Stimulated activated memory B cell treated with anti-CD40 and anti-IgM and Interleukin-4, amounts not matched to agents 10 μg/mL and 1 μg/mL and 100 μg/mL, for 72 hours (primary cell): ENCODE measurements at regions not wholly inside any gene's neighbourhood (a gene's known extent, or its start where the extent isn't known, plus 50 kb on each side); places are given as distances from the start of the nearest gene placed in this dataset.
"Not testable (repeated sequence)": the region's sequence is repeated elsewhere in the genome, so short reads cannot be mapped to it uniquely, and the experiment has no call there.

Experiments used
- ATAC-seq: fragments of 150-1000 bp; cut with Tn5 transposase; 2 replicates; pipeline ENCODE4 v1.10.0; 2021
- H3K27ac Mint-ChIP-seq: one replicate; pipeline ENCODE4 v1.8.0; 2022; ENCODE audit warnings: mild to moderate bottlenecking, mixed read lengths
- H3K27me3 Mint-ChIP-seq: one replicate; pipeline ENCODE4 v1.8.0; 2022; ENCODE audit warnings: mixed read lengths
- H3K36me3 Mint-ChIP-seq: one replicate; pipeline ENCODE4 v1.8.0; 2022; ENCODE audit warnings: mixed read lengths
- H3K4me1 Mint-ChIP-seq: one replicate; pipeline ENCODE4 v1.8.0; 2022; ENCODE audit warnings: mixed read lengths
- H3K4me3 Mint-ChIP-seq: one replicate; pipeline ENCODE4 v1.8.0; 2022; ENCODE audit warnings: mild to moderate bottlenecking, moderate library complexity, mixed read lengths
- H3K9me3 Mint-ChIP-seq: one replicate; pipeline ENCODE4 v1.8.0; 2022; ENCODE audit warnings: mixed read lengths

DNA sequence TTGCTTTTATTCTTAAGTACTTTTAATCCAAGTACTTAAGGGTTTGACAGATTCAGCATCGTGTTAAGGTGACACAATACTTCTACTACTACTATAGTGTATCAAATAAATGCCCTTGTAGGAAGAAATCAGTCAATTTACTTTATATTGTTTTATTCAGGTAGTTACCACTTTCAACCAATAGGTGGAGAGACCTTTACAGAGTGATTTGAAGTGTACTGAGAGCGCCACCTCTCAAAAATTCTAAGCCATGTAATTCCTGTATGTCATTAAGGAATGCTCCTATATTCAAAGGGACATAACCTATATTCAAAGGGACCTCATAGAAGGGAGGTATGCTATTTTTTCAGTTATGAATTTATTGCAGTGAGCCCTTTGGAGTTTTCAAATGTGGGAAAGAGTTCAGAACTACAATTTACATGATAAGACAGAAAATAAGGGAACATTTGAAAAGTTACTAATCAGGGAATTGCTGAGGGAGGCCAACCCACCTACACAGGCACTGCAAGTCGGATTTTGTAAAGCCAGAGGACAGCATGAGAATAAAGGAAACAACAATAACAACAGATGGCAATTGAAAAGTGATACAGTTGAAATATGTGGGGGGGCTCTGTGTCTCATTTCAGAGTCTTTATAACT, 955.6 kb downstream of the TBC1D32 start:
- no peaks in the 10 kb centered on the region for H3K9me3 Mint-ChIP-seq
- no peak overlapping the region for H3K27ac Mint-ChIP-seq
- no peaks in the 10 kb centered on the region for H3K27me3 Mint-ChIP-seq
- no peak for ATAC-seq
- no peaks in the 10 kb centered on the region for H3K36me3 Mint-ChIP-seq
- H3K4me1 Mint-ChIP-seq: no peaks in the 10 kb centered on the region
- no peak overlapping the region for H3K4me3 Mint-ChIP-seq

DNA sequence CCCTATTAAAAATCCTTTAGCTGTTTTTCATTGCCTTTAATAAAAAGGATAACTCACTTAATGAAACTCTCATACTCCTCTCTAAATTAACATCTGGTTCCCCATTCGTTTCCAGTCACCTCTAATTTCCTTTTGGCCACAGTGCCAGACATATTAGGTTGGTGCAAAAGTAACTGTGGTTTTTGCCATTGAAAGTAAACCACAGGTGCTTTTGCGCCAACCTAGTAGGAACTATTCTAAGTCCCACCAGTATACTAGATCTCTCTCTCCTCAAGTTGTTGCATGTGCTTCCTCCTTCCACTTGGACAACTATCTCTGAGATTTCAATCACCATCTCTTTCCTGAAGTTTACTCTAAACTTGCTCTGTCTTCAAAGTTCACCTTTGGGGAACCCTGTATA, 961.1 kb downstream of the TBC1D32 start:
- H3K27ac Mint-ChIP-seq: no peak overlapping the region
- H3K4me1 Mint-ChIP-seq: peaks cover 10% of the 10 kb centered on the region

DNA sequence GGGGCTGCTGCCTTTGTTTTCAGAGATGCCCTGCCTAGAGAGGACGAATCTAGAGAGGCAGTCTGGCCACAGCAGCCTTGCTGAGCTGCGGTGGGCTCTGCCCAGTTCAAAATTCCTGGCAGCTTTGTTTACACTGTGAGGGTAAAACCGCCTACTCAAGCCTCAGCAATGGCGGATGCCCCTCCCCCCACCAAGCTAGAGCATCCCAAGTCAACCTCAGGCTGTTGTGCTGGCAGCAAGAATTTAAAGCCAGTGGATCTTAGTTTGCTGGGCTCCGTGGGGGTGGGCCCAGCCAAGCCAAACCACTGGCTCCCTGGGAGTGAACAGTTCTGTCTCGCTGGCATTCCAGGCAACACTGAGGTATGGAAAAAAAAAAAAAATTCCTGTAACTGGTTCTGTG, 970.9 kb downstream of the TBC1D32 start:
- no peaks in the 10 kb centered on the region for H3K4me1 Mint-ChIP-seq
- peaks cover 10% of the 10 kb centered on the region for H3K9me3 Mint-ChIP-seq
- H3K27ac Mint-ChIP-seq: no peak overlapping the region
- no peak overlapping the region for H3K4me3 Mint-ChIP-seq
- no peak for ATAC-seq
- H3K27me3 Mint-ChIP-seq: no peaks in the 10 kb centered on the region
- H3K36me3 Mint-ChIP-seq: no peaks in the 10 kb centered on the region

More for the DNA sequence above, 961.1 kb downstream of the TBC1D32 start:
- Mint-ChIP-seq H3K27me3 (no peaks in the 10 kb centered on the region), H3K4me3 (no peak overlapping the region), H3K36me3 (no peaks in the 10 kb centered on the region), H3K9me3 (no peaks in the 10 kb centered on the region)
- no peak for ATAC-seq

DNA sequence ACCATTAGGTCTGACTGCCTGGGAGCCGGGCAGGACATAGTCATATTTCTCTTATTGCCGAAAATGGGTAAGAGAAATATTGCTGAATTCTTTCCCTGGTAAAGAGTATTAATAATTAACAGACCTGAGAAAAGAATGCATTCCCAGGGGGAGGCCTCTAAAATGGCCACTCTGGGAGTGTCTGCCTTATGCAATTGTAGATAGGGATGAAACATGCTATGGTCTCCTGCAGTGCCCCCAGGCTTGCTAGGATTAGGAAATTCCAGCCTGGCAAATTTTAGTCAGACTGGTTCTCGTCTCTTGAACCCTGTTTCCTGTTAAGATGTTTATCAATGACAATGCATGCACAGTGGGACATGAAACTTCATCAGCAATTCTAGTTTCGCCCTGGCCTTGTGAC, 975.7 kb downstream of the TBC1D32 start:
- ATAC-seq, H3K27me3 Mint-ChIP-seq: not testable (repeated sequence)
- peaks cover 15% of the 10 kb centered on the region for H3K9me3 Mint-ChIP-seq

DNA sequence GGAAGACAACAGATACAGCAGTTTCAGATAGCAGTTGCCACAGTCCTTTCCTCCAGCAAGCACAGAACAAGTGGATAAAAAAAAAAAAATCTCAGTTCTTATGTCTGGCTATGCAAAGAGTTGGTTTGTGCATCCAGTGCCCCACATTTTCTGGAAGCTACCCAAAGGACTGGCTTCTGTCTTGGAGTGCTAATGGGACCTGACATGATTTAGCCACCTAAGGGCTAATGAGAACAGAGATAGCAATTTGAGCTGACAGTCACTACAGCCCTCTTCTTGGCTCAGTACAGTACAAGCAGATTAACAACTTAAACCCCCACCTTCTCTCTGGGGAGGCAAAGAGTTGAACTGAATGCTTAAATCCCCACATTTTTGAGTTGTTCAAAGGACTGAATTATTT, 976.8 kb downstream of the TBC1D32 start:
- no peaks in the 10 kb centered on the region for H3K36me3 Mint-ChIP-seq
- no peak overlapping the region for H3K27ac Mint-ChIP-seq
- H3K4me3 Mint-ChIP-seq: no peak overlapping the region
- ATAC-seq: no peak
- H3K4me1 Mint-ChIP-seq: peaks cover 12% of the 10 kb centered on the region
- no peaks in the 10 kb centered on the region for H3K27me3 Mint-ChIP-seq
- peaks cover 16% of the 10 kb centered on the region for H3K9me3 Mint-ChIP-seq

More for the DNA sequence above, 975.7 kb downstream of the TBC1D32 start:
- not testable (repeated sequence) for H3K36me3 Mint-ChIP-seq, H3K27ac Mint-ChIP-seq, H3K4me3 Mint-ChIP-seq, H3K4me1 Mint-ChIP-seq

DNA sequence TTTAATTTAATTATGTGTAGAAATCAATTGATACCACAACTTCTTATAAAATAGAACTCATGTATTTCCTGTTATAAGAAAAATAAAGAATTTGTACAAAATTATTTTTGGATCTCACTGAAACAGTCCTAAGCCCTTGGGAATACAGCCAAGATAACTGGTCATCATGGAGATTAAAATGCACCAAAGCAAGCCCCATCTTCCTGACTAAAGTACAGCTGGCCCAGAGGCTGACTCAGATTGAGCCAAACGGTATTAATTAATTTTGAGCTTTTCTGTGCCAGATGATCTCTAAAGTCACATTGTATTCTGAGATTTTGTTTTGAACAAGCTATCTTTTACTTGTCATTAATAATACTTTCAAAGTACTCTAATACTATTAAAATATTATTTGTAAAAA, 978.5 kb downstream of the TBC1D32 start:
- no peak overlapping the region for H3K27ac Mint-ChIP-seq
- no peak overlapping the region for H3K4me3 Mint-ChIP-seq
- no peaks in the 10 kb centered on the region for H3K27me3 Mint-ChIP-seq
- no peak for ATAC-seq
- H3K4me1 Mint-ChIP-seq: peaks cover 17% of the 10 kb centered on the region
- peaks cover 16% of the 10 kb centered on the region for H3K9me3 Mint-ChIP-seq
- H3K36me3 Mint-ChIP-seq: no peaks in the 10 kb centered on the region

DNA sequence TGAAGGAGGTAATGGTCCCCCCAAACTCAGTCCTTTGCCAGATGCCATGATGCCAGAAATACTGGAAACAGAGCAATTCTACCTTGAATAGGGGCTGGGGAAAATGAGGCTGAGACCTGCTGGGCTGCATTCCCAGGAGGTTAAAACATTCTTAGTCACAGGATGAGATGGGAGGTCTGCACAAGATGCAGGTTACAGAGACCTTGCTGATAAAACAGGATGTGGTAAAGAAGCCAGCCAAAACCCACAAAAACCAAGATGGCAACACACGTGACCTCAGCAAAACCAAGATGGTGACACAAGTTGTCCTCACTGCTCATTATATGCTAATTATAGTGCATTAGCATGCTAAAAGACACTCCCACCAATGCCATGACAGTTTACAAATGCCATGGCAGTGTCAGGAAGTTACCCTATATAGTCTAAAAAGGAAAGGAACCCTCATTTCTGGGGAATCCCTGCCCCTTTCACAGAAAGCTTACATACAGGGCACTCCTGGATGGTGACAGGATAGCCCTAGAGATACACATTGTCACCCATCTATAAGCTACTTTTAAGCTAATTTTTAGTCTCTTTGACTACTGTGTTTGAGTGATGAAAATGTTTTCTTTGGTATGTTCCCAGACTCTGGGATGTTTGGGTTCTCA, 979.7 kb downstream of the TBC1D32 start:
- Mint-ChIP-seq H3K27me3 (no peaks in the 10 kb centered on the region), H3K4me3 (no peak overlapping the region)
- peak; percentile 8 for ATAC-seq

DNA sequence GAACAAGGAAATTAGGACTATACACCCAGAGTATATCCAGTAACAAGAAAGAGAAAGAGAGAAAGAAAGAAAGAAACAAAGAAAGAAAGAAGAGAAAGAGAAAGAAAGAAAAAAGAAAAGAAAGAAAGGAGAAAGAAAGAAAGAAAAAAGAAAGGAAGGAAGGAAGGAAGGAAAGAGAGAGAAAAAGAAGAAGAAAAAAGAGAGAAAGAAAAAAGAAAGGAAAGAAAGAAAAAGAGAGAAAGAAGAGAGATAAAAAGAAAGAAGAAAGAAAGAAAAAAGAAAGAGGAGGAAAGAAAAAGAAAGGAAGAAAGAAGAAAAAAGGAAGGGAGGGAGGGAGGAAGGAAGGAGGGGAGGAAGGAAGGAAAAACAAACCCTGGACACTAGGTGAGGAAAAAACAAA, 981.8 kb downstream of the TBC1D32 start:
- Mint-ChIP-seq H3K9me3 (peaks cover 3% of the 10 kb centered on the region), H3K27ac (no peak overlapping the region), H3K4me1 (peaks cover 17% of the 10 kb centered on the region), H3K27me3 (no peaks in the 10 kb centered on the region), H3K4me3 (no peak overlapping the region), H3K36me3 (no peaks in the 10 kb centered on the region)
- ATAC-seq: no peak

More for the DNA sequence above, 979.7 kb downstream of the TBC1D32 start:
- Mint-ChIP-seq H3K27ac (no peak overlapping the region), H3K4me1 (peaks cover 17% of the 10 kb centered on the region), H3K9me3 (peaks cover 13% of the 10 kb centered on the region), H3K36me3 (no peaks in the 10 kb centered on the region)

DNA sequence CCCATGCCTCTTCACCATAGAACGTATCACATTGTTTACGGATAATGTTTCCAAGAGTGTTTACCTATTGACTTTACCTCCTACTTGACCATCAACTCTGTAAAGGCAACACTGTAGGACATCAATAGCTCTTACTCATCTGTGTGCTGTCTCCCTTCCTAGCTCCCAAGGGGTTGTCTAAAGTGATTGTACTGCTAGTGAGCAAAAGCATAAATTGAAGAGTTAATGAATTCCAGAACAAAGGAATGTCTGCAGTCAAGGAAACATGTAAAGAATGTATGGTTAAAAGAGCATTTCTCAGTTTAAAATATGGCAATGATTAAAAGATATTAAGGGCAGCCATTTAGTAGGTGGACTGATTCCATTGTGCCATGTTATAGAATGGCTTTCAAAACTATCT, 985.4 kb downstream of the TBC1D32 start:
- Mint-ChIP-seq H3K4me3 (no peak overlapping the region), H3K27ac (no peak overlapping the region), H3K9me3 (peaks cover 3% of the 10 kb centered on the region), H3K36me3 (no peaks in the 10 kb centered on the region), H3K4me1 (peaks cover 10% of the 10 kb centered on the region), H3K27me3 (no peaks in the 10 kb centered on the region)
- ATAC-seq: no peak

DNA sequence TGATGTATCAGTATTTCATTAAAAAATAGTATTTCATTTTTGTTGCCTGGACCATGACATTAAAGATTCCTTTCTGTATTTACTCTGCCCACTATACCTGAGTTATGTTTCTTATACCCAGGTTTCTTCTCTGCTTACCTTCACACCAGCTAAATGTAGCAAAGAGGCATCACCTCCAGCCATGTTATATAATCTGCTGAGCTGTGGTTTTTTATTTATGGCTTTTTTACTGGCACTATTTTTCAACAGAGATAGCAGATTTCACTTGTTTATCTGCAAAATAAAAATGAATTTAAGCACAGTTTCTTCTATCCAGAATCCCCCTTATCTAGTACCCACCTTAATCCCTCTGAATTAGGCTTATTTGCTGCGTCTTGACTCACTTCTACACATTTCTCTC, 979.0 kb upstream of the MAN1A1 start:
- H3K4me3 Mint-ChIP-seq: no peak overlapping the region
- no peak for ATAC-seq
- no peak overlapping the region for H3K27ac Mint-ChIP-seq
- peaks cover under 1% of the 10 kb centered on the region for H3K9me3 Mint-ChIP-seq
- H3K36me3 Mint-ChIP-seq: no peaks in the 10 kb centered on the region
- H3K27me3 Mint-ChIP-seq: no peaks in the 10 kb centered on the region
- H3K4me1 Mint-ChIP-seq: no peaks in the 10 kb centered on the region

DNA sequence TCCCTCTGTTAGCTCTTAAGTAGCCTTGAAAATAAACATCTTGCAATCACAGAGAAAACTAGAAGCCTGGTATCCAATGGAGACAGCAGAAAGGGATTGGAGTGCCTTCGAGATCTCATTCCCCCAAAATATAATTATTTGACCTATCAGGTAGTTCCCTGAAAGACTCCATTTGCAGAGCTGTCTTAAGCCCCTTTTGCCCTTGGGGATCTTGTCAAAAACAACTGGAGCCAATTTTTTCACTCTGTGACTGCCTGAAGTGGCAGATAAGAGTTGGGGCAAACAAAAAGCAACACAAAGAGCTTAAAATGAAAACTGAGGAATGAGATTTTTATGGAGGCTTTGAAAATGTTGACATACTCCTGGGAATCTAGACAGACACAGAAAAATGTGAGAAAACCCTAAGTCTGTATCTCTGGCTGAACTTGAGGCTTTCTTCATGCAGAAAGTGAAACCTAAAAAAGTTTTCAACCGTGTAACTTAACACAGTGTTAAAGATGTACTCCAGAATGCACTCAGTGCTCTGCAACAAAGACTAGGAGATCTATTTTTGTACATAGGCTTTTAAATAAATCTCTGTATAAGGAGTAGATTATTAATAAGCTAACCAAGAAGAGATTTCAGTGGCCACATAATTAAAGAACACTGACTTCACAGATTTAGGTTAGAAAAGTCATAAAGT, 971.1 kb upstream of the MAN1A1 start:
- H3K27ac Mint-ChIP-seq: no peak overlapping the region
- no peak for ATAC-seq
- no peaks in the 10 kb centered on the region for H3K36me3 Mint-ChIP-seq
- H3K4me3 Mint-ChIP-seq: no peak overlapping the region
- H3K27me3 Mint-ChIP-seq: no peaks in the 10 kb centered on the region
- H3K9me3 Mint-ChIP-seq: peaks cover 12% of the 10 kb centered on the region
- H3K4me1 Mint-ChIP-seq: no peaks in the 10 kb centered on the region

DNA sequence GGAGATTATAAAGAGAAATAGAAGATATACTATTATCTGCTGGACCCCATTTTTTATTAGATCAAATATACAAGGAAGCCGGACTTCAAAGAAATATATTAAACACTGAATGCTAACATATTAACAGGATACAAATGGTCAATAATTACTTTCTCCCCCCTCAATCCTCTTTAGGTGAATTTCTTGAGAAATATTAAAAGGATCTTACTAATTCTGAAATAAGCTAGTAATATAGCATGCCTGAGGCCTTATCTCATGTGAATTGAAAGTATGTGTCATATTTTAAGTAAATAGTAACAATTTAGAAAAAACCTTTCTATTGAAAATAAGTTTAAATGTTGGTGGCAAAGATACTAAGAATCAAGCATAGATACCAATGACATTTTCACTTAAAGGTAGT, 954.7 kb upstream of the MAN1A1 start:
- ATAC-seq: no peak
- no peak overlapping the region for H3K4me3 Mint-ChIP-seq
- H3K36me3 Mint-ChIP-seq: no peaks in the 10 kb centered on the region
- H3K9me3 Mint-ChIP-seq: no peaks in the 10 kb centered on the region
- no peak overlapping the region for H3K27ac Mint-ChIP-seq
- H3K27me3 Mint-ChIP-seq: no peaks in the 10 kb centered on the region
- H3K4me1 Mint-ChIP-seq: no peaks in the 10 kb centered on the region

DNA sequence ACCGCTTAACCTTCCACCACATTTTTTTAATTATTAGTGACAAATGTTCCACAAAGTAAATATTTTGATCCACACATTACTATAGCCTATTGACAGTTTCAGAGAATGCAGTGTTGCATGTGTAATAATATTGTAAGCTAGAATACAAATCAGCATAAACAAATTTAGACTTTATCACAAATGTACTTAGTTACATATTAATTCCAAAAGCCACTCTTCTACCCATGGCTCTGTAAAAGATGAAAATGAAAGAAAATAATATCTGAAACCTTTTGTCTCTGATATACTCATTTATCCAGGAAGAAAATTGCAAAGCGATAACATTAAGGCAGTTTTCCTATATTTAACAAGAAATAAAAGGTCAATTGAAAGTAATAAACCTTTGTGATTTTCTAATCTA, 954.0 kb upstream of the MAN1A1 start:
- no peaks in the 10 kb centered on the region for H3K4me1 Mint-ChIP-seq
- no peaks in the 10 kb centered on the region for H3K9me3 Mint-ChIP-seq
- no peak for ATAC-seq
- no peak overlapping the region for H3K4me3 Mint-ChIP-seq
- no peaks in the 10 kb centered on the region for H3K27me3 Mint-ChIP-seq
- no peaks in the 10 kb centered on the region for H3K36me3 Mint-ChIP-seq
- H3K27ac Mint-ChIP-seq: no peak overlapping the region

DNA sequence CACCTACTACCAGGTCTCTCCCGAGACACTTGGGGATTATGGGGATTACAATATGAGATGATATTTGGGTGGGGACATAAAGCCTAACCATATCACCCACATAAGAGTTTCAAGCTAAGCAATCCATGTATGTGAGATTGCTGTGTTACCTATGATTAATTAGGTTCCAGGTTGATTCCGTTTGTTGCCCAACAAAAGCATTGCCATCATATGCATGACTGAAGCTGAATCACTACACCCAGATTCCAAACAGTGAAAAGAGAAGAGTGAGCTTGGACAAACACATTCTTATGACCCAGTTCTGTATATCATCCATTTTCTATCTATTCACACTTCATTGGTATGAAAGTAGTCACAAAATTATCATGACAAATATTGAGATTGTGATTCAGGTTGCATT, 952.5 kb upstream of the MAN1A1 start:
- Mint-ChIP-seq H3K4me1 (no peaks in the 10 kb centered on the region), H3K27ac (no peak overlapping the region)
- ATAC-seq: no peak

DNA sequence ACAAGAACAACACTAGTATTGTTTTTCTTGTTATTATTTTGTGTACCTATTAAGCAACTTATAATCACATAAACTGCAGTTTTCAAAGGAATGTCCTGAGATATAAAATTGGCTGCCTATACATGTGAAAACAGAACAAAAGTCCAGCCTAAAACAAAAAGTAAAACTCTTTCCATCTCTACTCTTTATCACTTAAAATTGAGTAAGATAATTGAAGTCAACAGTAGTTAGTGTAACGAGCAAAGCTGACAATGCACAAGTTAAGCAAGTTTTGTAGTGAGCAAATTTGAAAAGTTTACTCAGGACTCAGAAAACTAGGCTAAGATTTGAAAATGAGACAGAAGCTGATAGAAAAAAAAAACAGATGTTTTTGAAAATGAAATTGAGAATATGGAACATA, 941.4 kb upstream of the MAN1A1 start:
- Mint-ChIP-seq H3K36me3 (no peaks in the 10 kb centered on the region), H3K4me3 (no peak overlapping the region), H3K4me1 (no peaks in the 10 kb centered on the region), H3K9me3 (peaks cover 3% of the 10 kb centered on the region), H3K27ac (no peak overlapping the region), H3K27me3 (no peaks in the 10 kb centered on the region)
- ATAC-seq: no peak

More for the DNA sequence above, 952.5 kb upstream of the MAN1A1 start:
- no peaks in the 10 kb centered on the region for H3K9me3 Mint-ChIP-seq
- no peaks in the 10 kb centered on the region for H3K27me3 Mint-ChIP-seq
- H3K36me3 Mint-ChIP-seq: no peaks in the 10 kb centered on the region
- no peak overlapping the region for H3K4me3 Mint-ChIP-seq

DNA sequence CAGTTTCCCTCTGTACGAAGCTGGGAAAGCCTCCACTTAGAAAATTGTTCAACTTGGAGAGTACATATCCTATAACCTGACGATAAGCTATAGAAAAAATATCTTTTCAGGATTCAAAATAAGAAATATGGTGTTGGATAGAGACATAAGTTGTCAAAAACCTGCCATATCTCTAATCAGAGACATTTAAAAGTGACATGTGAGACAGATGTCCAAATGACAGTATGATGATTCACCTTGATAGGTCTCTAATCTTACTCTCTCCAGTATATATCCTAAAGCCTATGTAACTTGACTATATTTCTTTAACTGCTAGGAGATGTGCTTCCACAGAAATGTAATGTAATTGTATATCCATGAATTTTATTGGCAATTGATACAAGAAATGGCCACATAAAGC, 932.4 kb upstream of the MAN1A1 start:
- Mint-ChIP-seq H3K4me1 (no peaks in the 10 kb centered on the region), H3K27me3 (no peaks in the 10 kb centered on the region), H3K36me3 (no peaks in the 10 kb centered on the region), H3K9me3 (no peaks in the 10 kb centered on the region), H3K27ac (no peak overlapping the region), H3K4me3 (no peak overlapping the region)
- ATAC-seq: no peak
